ENCODE measurements at regions not wholly inside any gene's neighbourhood (a gene's known extent, or its start where the extent isn't known, plus 50 kb on each side); places are given as distances from the start of the nearest gene placed in this dataset.
A peak's percentile ranks its signal among the peaks of the same experiment; 100 is the strongest.

GRCh38 chr6:118397671-118398465 is 150.2 kb upstream of the PLN start:
- ATAC-seq: peak; percentile 70 to 94 (median 86)
- Histone ChIP-seq H3K36me3 (ENCODE audit: insufficient read depth in 1 of 2, low read depth in 1 of 2) (no peaks in the 10 kb centered on the region), H3K9me3 (no peaks in the 10 kb centered on the region), H3K27ac (peak overlapping the region; percentile 89), H3K4me3 (peak overlapping the region; percentile 29), H3K4me1 (peaks cover 31% of the 10 kb centered on the region), H3K27me3 (ENCODE audit: insufficient read depth in 3 of 3, low read length in 2 of 3) (no peaks in the 10 kb centered on the region)
- 9 to 24% (median 18%) methylated on average over 1 of the region's 1 CpG for WGBS, 3 donors
- intact Hi-C loops (cut with DNase I): no loop called here
- no peak for TF ChIP-seq CTCF (IDR thresholded peaks at IDR 0.05)
- DNase-seq: no peak

- no peak for TF ChIP-seq CTCF (IDR thresholded peaks at IDR 0.05)
- ATAC-seq (no peak), DNase-seq (no peak)
- Histone ChIP-seq H3K27me3 (ENCODE audit: insufficient read depth in 3 of 3, low read length in 2 of 3) (no peaks in the 10 kb centered on the region), H3K36me3 (ENCODE audit: insufficient read depth in 1 of 2, low read depth in 1 of 2) (no peaks in the 10 kb centered on the region), H3K4me1 (peaks cover 31% of the 10 kb centered on the region), H3K4me3 (no peak overlapping the region), H3K27ac (no peak overlapping the region), H3K9me3 (no peaks in the 10 kb centered on the region)
- intact Hi-C loops (cut with DNase I): loop anchor here in 1 of 2 donors (5.0 kb wide), 1 partner anchor 72 kb away; no protein-coding TSS in a partner anchor
- WGBS, 3 donors: 95 to 98% (median 96%) methylated on average over 1 of the region's 1 CpG
Measured at GRCh38 chr6:118400098-118400497, 148.0 kb upstream of the PLN start.

- Histone ChIP-seq H3K9me3 (no peaks in the 10 kb centered on the region), H3K36me3 (ENCODE audit: insufficient read depth in 1 of 2, low read depth in 1 of 2) (no peaks in the 10 kb centered on the region), H3K27me3 (ENCODE audit: insufficient read depth in 3 of 3, low read length in 2 of 3) (no peaks in the 10 kb centered on the region), H3K27ac (no peak overlapping the region), H3K4me1 (peaks cover 31% of the 10 kb centered on the region), H3K4me3 (no peak overlapping the region)
- ATAC-seq (no peak), DNase-seq (no peak)
- TF ChIP-seq CTCF (IDR thresholded peaks at IDR 0.05): no peak
- intact Hi-C loops (cut with DNase I): loop anchor here in 1 of 2 donors (5.0 kb wide), 1 partner anchor 72 kb away; no protein-coding TSS in a partner anchor
- WGBS, 3 donors: 83 to 92% (median 85%) methylated on average over 2 of the region's 2 CpGs
Measured at GRCh38 chr6:118400582-118400981, 147.5 kb upstream of the PLN start.

GRCh38 chr6:118401325-118401975 is 146.6 kb upstream of the PLN start:
- H3K4me1 ChIP-seq: peaks cover 31% of the 10 kb centered on the region
- H3K9me3 ChIP-seq: no peaks in the 10 kb centered on the region
- H3K27ac ChIP-seq: no peak overlapping the region
- intact Hi-C loops (cut with DNase I): loop anchor here in 1 of 2 donors (5.0 kb wide), 1 partner anchor 71 kb away; no protein-coding TSS in a partner anchor
- 57 to 60% (median 60%) methylated on average over 3 of the region's 3 CpGs for WGBS, 3 donors
- no peak for DNase-seq
- H3K27me3 ChIP-seq (ENCODE audit: insufficient read depth in 3 of 3, low read length in 2 of 3): no peaks in the 10 kb centered on the region
- H3K36me3 ChIP-seq (ENCODE audit: insufficient read depth in 1 of 2, low read depth in 1 of 2): no peaks in the 10 kb centered on the region
- H3K4me3 ChIP-seq: no peak overlapping the region
- no peak for ATAC-seq
- TF ChIP-seq CTCF (IDR thresholded peaks at IDR 0.05): no peak

Measured in psoas muscle (tissue), 7 donors.